HEK293T (cell line): ENCODE measurements at regions not wholly inside any gene's neighbourhood (a gene's known extent, or its start where the extent isn't known, plus 50 kb on each side); places are given as distances from the start of the nearest gene placed in this dataset.

Source experiments
- ELF4 ChIP-seq: fragments of 450-650 bp; IDR thresholded peaks from 2 replicates; pipeline ENCODE4 v1.6.1; 2017; ENCODE audit warnings: antibody characterized with exemption
- SUZ12 ChIP-seq: fragments of 450-650 bp; IDR thresholded peaks from 2 replicates; pipeline ENCODE4 v1.6.1; 2016; ENCODE audit warnings: mild to moderate bottlenecking
- TARDBP ChIP-seq: fragments of 450-650 bp; IDR thresholded peaks from 2 replicates; pipeline ENCODE4 v1.6.1; 2016

GRCh38 chr11:8801121-8801520 lies 109.9 kb upstream of the AKIP1 start:
- no peak for TF ChIP-seq ELF4
- no peak for TF ChIP-seq TARDBP
- no peak for TF ChIP-seq SUZ12
